ENCODE measurements at regions not wholly inside any gene's neighbourhood (a gene's known extent, or its start where the extent isn't known, plus 50 kb on each side); places are given as distances from the start of the nearest gene placed in this dataset.

- Histone ChIP-seq H3K27ac (ENCODE audit: low read depth in 1 of 2, low read length in 2 of 2) (no peak overlapping the region), H3K9ac (ENCODE audit: low read depth in 1 of 2, low read length in 2 of 2) (no peak overlapping the region), H3K4me1 (ENCODE audit: control insufficient read depth in 4 of 4, insufficient read depth in 4 of 4, low read length in 3 of 4) (no peaks in the 10 kb centered on the region), H3K4me3 (ENCODE audit: low read depth in 1 of 3, low read length in 3 of 3) (no peak overlapping the region), H3K36me3 (ENCODE audit: control insufficient read depth in 4 of 4, insufficient read depth in 3 of 4, low read depth in 1 of 4, low read length in 3 of 4) (no peaks in the 10 kb centered on the region), H3K9me3 (ENCODE audit: control insufficient read depth in 4 of 4, low read length in 3 of 4) (no peaks in the 10 kb centered on the region), H3K27me3 (ENCODE audit: control insufficient read depth in 4 of 4, insufficient read depth in 4 of 4, low read length in 3 of 4) (peaks cover 0 to 11% (median 2%) of the 10 kb centered on the region in 4 donors)
- DNase-seq (ENCODE audit: low spot score) = no peak
- WGBS = 22% methylated on average over 3 of the region's 3 CpGs
- no peak for TF ChIP-seq FOXA2 (IDR thresholded peaks at IDR 0.05)
These were observed 375.8 kb downstream of the GATA3 start for GRCh38 chr10:8430321-8430720.

DNA sequence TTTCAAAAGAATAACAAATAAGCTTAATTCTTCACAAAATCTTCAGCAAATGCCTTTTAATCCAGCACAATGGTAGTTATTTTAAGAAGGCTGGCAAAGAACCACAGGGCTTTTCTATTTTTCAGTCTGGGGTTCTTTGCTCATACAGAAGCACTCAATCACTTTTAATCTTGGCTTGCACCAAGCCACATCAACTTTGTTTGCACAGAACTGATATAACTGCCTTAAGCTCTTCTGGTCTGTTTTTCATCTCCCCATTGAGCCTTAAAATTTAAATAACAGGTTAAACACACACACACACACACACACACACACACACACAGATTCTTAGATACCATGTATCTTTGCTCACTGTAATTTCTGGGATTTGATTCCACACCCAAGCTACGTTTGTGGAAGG, 377.0 kb downstream of the GATA3 start:
- H3K27me3 ChIP-seq (ENCODE audit: control insufficient read depth in 4 of 4, insufficient read depth in 4 of 4, low read length in 3 of 4) = peaks cover 0 to 11% (median 2%) of the 10 kb centered on the region in 4 donors
- H3K27ac ChIP-seq (ENCODE audit: low read depth in 1 of 2, low read length in 2 of 2) = no peak overlapping the region
- H3K9me3 ChIP-seq (ENCODE audit: control insufficient read depth in 4 of 4, low read length in 3 of 4) = no peaks in the 10 kb centered on the region
- H3K36me3 ChIP-seq (ENCODE audit: control insufficient read depth in 4 of 4, insufficient read depth in 3 of 4, low read depth in 1 of 4, low read length in 3 of 4) = no peaks in the 10 kb centered on the region
- H3K9ac ChIP-seq (ENCODE audit: low read depth in 1 of 2, low read length in 2 of 2) = no peak overlapping the region
- WGBS = 38% methylated on average over 1 of the region's 1 CpG
- TF ChIP-seq RXRA (IDR thresholded peaks at IDR 0.05) = no peak
- TF ChIP-seq, protein P1, sequence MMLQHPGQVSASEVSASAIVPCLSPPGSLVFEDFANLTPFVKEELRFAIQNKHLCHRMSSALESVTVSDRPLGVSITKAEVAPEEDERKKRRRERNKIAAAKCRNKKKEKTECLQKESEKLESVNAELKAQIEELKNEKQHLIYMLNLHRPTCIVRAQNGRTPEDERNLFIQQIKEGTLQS (IDR thresholded peaks at IDR 0.05) = no peak
- DNase-seq (ENCODE audit: low spot score) = no peak
- H3K4me1 ChIP-seq (ENCODE audit: control insufficient read depth in 4 of 4, insufficient read depth in 4 of 4, low read length in 3 of 4) = no peaks in the 10 kb centered on the region
- H3K4me3 ChIP-seq (ENCODE audit: low read depth in 1 of 3, low read length in 3 of 3) = no peak overlapping the region

DNA sequence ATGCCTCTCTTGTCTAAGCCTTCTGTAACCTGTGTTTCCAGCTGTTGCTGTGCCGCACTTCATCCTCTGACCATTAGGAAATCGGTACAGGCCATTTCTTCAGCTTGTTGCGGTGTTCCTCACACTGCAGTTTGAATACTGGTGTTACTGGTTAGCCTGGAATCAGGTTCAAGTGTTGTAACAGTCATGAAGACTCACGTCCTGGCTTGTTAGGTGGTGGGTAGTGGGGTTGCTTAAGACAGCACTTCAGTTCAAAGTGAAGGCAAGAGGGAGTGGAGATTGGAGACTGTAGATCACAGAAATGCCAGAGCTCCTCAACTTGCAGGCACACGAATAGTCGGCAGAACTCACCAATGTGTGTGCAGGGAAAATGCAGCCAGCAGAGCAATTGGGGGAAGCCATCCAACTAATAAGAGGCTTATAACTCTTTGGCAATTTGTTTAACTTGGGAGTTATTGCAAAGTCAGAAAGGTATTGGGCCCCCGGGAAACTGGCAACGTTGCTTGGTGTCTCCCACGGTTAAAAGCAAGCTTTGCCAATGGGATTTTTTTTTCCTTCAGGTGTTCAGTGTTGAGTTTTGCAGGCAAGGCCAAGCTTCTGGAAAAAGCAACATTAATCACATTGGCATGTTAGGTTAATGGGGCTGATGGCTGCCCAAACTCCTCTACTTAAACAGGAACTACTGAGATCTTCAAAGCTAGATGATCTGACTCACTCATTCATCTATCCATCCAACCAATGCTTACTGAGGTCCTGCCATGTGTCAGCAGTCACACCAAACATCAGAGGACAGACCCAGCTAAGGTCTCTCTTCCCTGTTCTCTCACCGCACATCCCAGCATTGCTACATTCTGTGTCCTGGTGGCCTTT, 380.9 kb downstream of the GATA3 start:
- no peak for TF ChIP-seq TAF1 (conservative IDR thresholded peaks at IDR 0.05)
- TF ChIP-seq, protein P1 (IDR thresholded peaks at IDR 0.05) = no peak
- TF ChIP-seq HNF4A (conservative IDR thresholded peaks at IDR 0.05) = no peak
- TF ChIP-seq RAD21 (IDR thresholded peaks at IDR 0.05) = no peak
- TF ChIP-seq REST (IDR thresholded peaks at IDR 0.05) = no peak
- TF ChIP-seq FOXA1 (IDR thresholded peaks at IDR 0.05) = no peak
- TF ChIP-seq YY1 (IDR thresholded peaks at IDR 0.05) = no peak
- TF ChIP-seq FOXA2 (IDR thresholded peaks at IDR 0.05) = no peak
- TF ChIP-seq HNF4G (IDR thresholded peaks at IDR 0.05) = no peak
- no peak for TF ChIP-seq NR2F2 (IDR thresholded peaks at IDR 0.05)
- TF ChIP-seq RXRA (IDR thresholded peaks at IDR 0.05) = no peak
- no peak for TF ChIP-seq JUND (IDR thresholded peaks at IDR 0.05)
- TF ChIP-seq, protein P2, sequence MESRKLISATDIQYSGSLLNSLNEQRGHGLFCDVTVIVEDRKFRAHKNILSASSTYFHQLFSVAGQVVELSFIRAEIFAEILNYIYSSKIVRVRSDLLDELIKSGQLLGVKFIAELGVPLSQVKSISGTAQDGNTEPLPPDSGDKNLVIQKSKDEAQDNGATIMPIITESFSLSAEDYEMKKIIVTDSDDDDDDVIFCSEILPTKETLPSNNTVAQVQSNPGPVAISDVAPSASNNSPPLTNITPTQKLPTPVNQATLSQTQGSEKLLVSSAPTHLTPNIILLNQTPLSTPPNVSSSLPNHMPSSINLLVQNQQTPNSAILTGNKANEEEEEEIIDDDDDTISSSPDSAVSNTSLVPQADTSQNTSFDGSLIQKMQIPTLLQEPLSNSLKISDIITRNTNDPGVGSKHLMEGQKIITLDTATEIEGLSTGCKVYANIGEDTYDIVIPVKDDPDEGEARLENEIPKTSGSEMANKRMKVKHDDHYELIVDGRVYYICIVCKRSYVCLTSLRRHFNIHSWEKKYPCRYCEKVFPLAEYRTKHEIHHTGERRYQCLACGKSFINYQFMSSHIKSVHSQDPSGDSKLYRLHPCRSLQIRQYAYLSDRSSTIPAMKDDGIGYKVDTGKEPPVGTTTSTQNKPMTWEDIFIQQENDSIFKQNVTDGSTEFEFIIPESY (IDR thresholded peaks at IDR 0.05) = no peak
- TF ChIP-seq, protein P3, sequence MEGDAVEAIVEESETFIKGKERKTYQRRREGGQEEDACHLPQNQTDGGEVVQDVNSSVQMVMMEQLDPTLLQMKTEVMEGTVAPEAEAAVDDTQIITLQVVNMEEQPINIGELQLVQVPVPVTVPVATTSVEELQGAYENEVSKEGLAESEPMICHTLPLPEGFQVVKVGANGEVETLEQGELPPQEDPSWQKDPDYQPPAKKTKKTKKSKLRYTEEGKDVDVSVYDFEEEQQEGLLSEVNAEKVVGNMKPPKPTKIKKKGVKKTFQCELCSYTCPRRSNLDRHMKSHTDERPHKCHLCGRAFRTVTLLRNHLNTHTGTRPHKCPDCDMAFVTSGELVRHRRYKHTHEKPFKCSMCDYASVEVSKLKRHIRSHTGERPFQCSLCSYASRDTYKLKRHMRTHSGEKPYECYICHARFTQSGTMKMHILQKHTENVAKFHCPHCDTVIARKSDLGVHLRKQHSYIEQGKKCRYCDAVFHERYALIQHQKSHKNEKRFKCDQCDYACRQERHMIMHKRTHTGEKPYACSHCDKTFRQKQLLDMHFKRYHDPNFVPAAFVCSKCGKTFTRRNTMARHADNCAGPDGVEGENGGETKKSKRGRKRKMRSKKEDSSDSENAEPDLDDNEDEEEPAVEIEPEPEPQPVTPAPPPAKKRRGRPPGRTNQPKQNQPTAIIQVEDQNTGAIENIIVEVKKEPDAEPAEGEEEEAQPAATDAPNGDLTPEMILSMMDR (IDR thresholded peaks at IDR 0.05; ENCODE audit: low read depth, low read length, missing input control) = no peak
- TF ChIP-seq EGR1 (IDR thresholded peaks at IDR 0.05; ENCODE audit: low read depth in 2 of 2) = no peak
- TF ChIP-seq SP1 (IDR thresholded peaks at IDR 0.05) = no peak
- TF ChIP-seq, protein P4, sequence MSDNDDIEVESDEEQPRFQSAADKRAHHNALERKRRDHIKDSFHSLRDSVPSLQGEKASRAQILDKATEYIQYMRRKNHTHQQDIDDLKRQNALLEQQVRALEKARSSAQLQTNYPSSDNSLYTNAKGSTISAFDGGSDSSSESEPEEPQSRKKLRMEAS (IDR thresholded peaks at IDR 0.05) = no peak
- no peak for TF ChIP-seq GABPA (IDR thresholded peaks at IDR 0.05 in 1 of 2, conservative IDR thresholded peaks at IDR 0.05 in 1 of 2)
- Histone ChIP-seq H3K36me3 (ENCODE audit: control insufficient read depth in 4 of 4, insufficient read depth in 3 of 4, low read depth in 1 of 4, low read length in 3 of 4) (no peaks in the 10 kb centered on the region), H3K4me3 (ENCODE audit: low read depth in 1 of 3, low read length in 3 of 3) (no peak overlapping the region), H3K4me1 (ENCODE audit: control insufficient read depth in 4 of 4, insufficient read depth in 4 of 4, low read length in 3 of 4) (no peaks in the 10 kb centered on the region), H3K27ac (ENCODE audit: low read depth in 1 of 2, low read length in 2 of 2) (no peak overlapping the region), H3K9ac (ENCODE audit: low read depth in 1 of 2, low read length in 2 of 2) (no peak overlapping the region), H3K9me3 (ENCODE audit: control insufficient read depth in 4 of 4, low read length in 3 of 4) (no peaks in the 10 kb centered on the region), H3K27me3 (ENCODE audit: control insufficient read depth in 4 of 4, insufficient read depth in 4 of 4, low read length in 3 of 4) (peaks cover 0 to 5% (median 2%) of the 10 kb centered on the region in 4 donors)
- 82% methylated on average over 10 of the region's 10 CpGs for WGBS
- DNase-seq (ENCODE audit: low spot score) = no peak
